Activated B cell treated with CpG ODN at 0.5 μM for 24 hours (primary cell): ENCODE measurements at regions not wholly inside any gene's neighbourhood (a gene's known extent, or its start where the extent isn't known, plus 50 kb on each side); places are given as distances from the start of the nearest gene placed in this dataset.

Experiments used
- ATAC-seq: fragments of 200-7000 bp; cut with Tn5 transposase; one replicate; pipeline ENCODE4 v1.10.0; 2021; ENCODE audit warnings: low read depth, mild to moderate bottlenecking, moderate library complexity
- CTCF ChIA-PET: fragments of 350-600 bp; sonication (Branson Sonifier 250); formaldehyde crosslinking; loops from one replicate; lab custom pipeline; 2021; ENCODE audit warnings: antibody characterized with exemption; lab: Charles Lee
- POLR2A ChIA-PET: fragments of 350-600 bp; sonication (Branson Sonifier 250); formaldehyde crosslinking; loops from one replicate; lab custom pipeline; 2021; ENCODE audit warnings: antibody characterized with exemption; lab: Charles Lee
- DNase-seq: peaks from one replicate; pipeline ENCODE4 v3.0.0; 2022
- H3K27ac Mint-ChIP-seq: one replicate; pipeline ENCODE4 v1.8.0; 2020; ENCODE audit warnings: mixed read lengths
- H3K27me3 Mint-ChIP-seq: one replicate; pipeline ENCODE4 v1.8.0; 2021; ENCODE audit warnings: mixed read lengths
- H3K36me3 Mint-ChIP-seq: one replicate; pipeline ENCODE4 v1.8.0; 2021; ENCODE audit warnings: low read depth, mixed read lengths
- H3K4me1 Mint-ChIP-seq: one replicate; pipeline ENCODE4 v1.8.0; 2021; ENCODE audit warnings: mixed read lengths
- H3K4me3 Mint-ChIP-seq: one replicate; pipeline ENCODE4 v1.8.0; 2020; ENCODE audit warnings: mild to moderate bottlenecking, mixed read lengths
- H3K9me3 Mint-ChIP-seq: one replicate; pipeline ENCODE4 v1.8.0; 2020; ENCODE audit warnings: mixed read lengths
- CTCF ChIP-seq: fragments of 200-600 bp; IDR thresholded peaks from one replicate; pipeline ENCODE4 v1.8.0; 2022; ENCODE audit warnings: antibody characterized with exemption, mild to moderate bottlenecking
- intact Hi-C: fragments of 100-400 bp; cut with micrococcal nuclease; formaldehyde crosslinking; loops from one replicate; pipeline ENCODE4 v1.15.1; 2024

- TF ChIP-seq CTCF = no peak
- peak overlapping the region; percentile 74 for H3K4me3 Mint-ChIP-seq
- ATAC-seq = peak; percentile 98
- intact Hi-C loops = loop anchor here (1.0 to 5.0 kb wide), 7 partner anchors 26 to 223 kb away; partner anchors contain the start of genes SC5D, SORL1 and SORL1-AS1
- ChIA-PET POLR2A (interaction anchor here (0.6 to 1.8 kb wide), 22 partner anchors 14 to 223 kb away, joined by 3 to 19 read pairs (median 4); partner anchors contain the start of genes SC5D, SORL1 and SORL1-AS1), CTCF (interaction anchor here (0.6 to 1.8 kb wide), 3 partner anchors 22 to 89 kb away, joined by 3 to 5 read pairs (median 4); no protein-coding TSS in a partner anchor)
- no peaks in the 10 kb centered on the region for H3K9me3 Mint-ChIP-seq
- H3K27me3 Mint-ChIP-seq = no peaks in the 10 kb centered on the region
- DNase-seq = peak; percentile 22
- peaks cover 55% of the 10 kb centered on the region for H3K4me1 Mint-ChIP-seq
- H3K27ac Mint-ChIP-seq = peak overlapping the region; percentile 81
- H3K36me3 Mint-ChIP-seq = no peaks in the 10 kb centered on the region
These were observed 74.7 kb downstream of the SC5D start for GRCh38 chr11:121367001-121367843.

DNA sequence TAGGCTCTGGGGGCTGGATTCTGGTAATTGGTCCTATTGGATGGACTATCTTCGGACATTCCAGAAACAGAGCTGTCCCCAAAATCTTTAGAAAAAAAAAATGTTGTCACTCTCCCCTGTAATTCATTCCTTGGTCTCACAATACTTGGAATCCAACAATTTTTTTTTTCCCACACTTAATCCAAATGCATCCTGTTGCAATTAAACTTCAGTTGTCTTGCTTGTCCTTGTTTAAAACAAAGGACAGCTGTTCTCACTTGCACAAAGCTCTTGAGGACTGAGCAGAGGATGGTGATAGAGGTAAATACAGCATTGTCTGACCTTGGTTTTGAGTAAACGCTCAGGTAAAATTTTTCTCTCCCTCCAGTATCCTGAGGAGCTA, 75.3 kb downstream of the SC5D start:
- Mint-ChIP-seq H3K27ac (peak overlapping the region; percentile 81), H3K9me3 (no peaks in the 10 kb centered on the region), H3K36me3 (no peaks in the 10 kb centered on the region), H3K27me3 (no peaks in the 10 kb centered on the region), H3K4me3 (peak overlapping the region; percentile 74), H3K4me1 (peaks cover 60% of the 10 kb centered on the region)
- no peak for TF ChIP-seq CTCF
- intact Hi-C loops = loop anchor here (1.0 to 5.0 kb wide), 7 partner anchors 27 to 222 kb away; partner anchors contain the start of genes SC5D, SORL1 and SORL1-AS1
- ATAC-seq = no peak
- ChIA-PET POLR2A (interaction anchor here (0.6 to 1.8 kb wide), 19 partner anchors 18 to 222 kb away, joined by 3 to 19 read pairs (median 5); partner anchors contain the start of genes SC5D, SORL1 and SORL1-AS1), CTCF (interaction anchor here (0.6 to 1.8 kb wide), 4 partner anchors 12 to 89 kb away, joined by 3 to 5 read pairs (median 4); no protein-coding TSS in a partner anchor)
- no peak for DNase-seq

DNA sequence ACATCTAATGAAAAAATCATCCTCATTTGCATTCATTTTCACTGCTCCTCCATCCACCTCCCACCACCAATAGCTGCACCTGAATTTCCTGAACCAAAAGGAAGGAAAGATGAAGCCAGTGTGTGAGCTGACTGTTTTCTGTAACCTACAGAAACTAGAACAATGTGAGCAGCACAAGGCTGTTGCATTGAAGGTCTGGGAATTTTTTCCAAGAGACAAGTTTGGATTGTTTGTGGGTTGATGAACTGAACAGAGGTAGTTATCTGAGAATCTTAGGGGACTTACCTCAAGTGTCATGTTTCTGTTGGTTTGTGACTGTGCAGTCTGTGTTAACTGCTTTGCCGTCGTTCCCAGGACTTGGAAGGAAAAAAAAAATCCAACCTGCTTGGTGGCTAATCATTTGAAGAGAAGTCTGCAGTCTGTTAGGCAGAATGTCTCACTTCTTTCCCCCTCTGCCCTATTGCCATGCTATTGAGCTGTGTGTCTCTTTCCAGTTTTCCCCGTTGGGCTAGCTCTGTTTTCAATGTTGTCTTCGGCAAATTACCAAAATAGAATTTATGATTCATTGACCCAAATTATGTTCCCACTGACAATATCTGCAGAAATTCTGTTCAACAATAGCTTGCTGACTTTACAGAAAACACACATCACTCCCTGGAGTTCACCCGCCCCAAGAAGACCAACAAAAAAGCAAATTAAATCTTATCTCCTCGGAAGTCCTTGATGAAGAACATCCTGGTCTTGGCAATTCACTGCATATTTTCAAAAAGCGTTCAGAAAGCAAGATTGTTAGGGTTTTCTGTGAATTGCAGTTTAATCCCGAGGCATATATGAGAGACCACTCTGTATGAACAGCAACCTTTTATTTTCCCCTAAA, 76.0 kb downstream of the SC5D start:
- ChIA-PET POLR2A (interaction anchor here (0.7 to 1.8 kb wide), 7 partner anchors 17 to 209 kb away, joined by 3 to 11 read pairs (median 5); no protein-coding TSS in a partner anchor), CTCF (interaction anchor here (1.1 to 1.8 kb wide), 3 partner anchors 11 to 88 kb away, joined by 4 to 5 read pairs (median 4); no protein-coding TSS in a partner anchor)
- intact Hi-C loops = loop anchor here (5.0 kb wide), 1 partner anchor 209 kb away; no protein-coding TSS in a partner anchor
- H3K36me3 Mint-ChIP-seq = no peaks in the 10 kb centered on the region
- no peak overlapping the region for H3K27ac Mint-ChIP-seq
- no peak for ATAC-seq
- TF ChIP-seq CTCF = no peak
- no peak overlapping the region for H3K4me3 Mint-ChIP-seq
- H3K4me1 Mint-ChIP-seq = peaks cover 67% of the 10 kb centered on the region
- no peaks in the 10 kb centered on the region for H3K27me3 Mint-ChIP-seq
- DNase-seq = no peak
- H3K9me3 Mint-ChIP-seq = no peaks in the 10 kb centered on the region

- ChIA-PET CTCF (no interaction called here), POLR2A (no interaction called here)
- DNase-seq = no peak
- intact Hi-C loops = loop anchor here (5.0 kb wide), 1 partner anchor 208 kb away; no protein-coding TSS in a partner anchor
- no peak for TF ChIP-seq CTCF
- H3K27ac Mint-ChIP-seq = no peak overlapping the region
- no peak overlapping the region for H3K4me3 Mint-ChIP-seq
- H3K36me3 Mint-ChIP-seq = no peaks in the 10 kb centered on the region
- H3K9me3 Mint-ChIP-seq = no peaks in the 10 kb centered on the region
- H3K27me3 Mint-ChIP-seq = no peaks in the 10 kb centered on the region
- ATAC-seq = no peak
- peaks cover 75% of the 10 kb centered on the region for H3K4me1 Mint-ChIP-seq
These were observed 76.8 kb downstream of the SC5D start for GRCh38 chr11:121369366-121369765.
